B cell (primary cell): ENCODE measurements at regions not wholly inside any gene's neighbourhood (a gene's known extent, or its start where the extent isn't known, plus 50 kb on each side); places are given as distances from the start of the nearest gene placed in this dataset.

Source experiments
- CTCF ChIP-seq: fragments of 200-600 bp; IDR thresholded peaks from one replicate; pipeline ENCODE4 v1.8.0; 2022; ENCODE audit warnings: antibody characterized with exemption, mild to moderate bottlenecking
- EZH2 ChIP-seq: IDR thresholded peaks from 2 replicates; pipeline ENCODE4 v1.6.1; 2012; ENCODE audit warnings: borderline replicate concordance, low read depth, mild to moderate bottlenecking, moderate library complexity, low read length; ENCODE audit not compliant: insufficient read depth, poor library complexity, severe bottlenecking

GRCh38 chr5:20556115-20556763 lies 568.2 kb upstream of the CDH18 start:
- TF ChIP-seq EZH2 (no peak), CTCF (no peak)
